Adrenal gland (tissue), 9 donors: ENCODE measurements at regions not wholly inside any gene's neighbourhood (a gene's known extent, or its start where the extent isn't known, plus 50 kb on each side); places are given as distances from the start of the nearest gene placed in this dataset.

Experiments
- DNase-seq, 7 donors: peaks; one replicate each; pipeline ENCODE4 v3.0.0-alpha.2; 2019 to 2020
- H3K27ac ChIP-seq, 5 donors: fragments of 200-600 bp; sonication (generic) in 4 of 5; 1 replicate in 3 of 5; 2 replicates in 2 of 5; pipeline versions ENCODE4 v1.5.1 to v1.8.0; 2016 to 2020; ENCODE audit warnings: mild to moderate bottlenecking in 1 of 5
- H3K27me3 ChIP-seq: fragments of 200-600 bp; 2 replicates; pipeline ENCODE4 v1.8.0; 2021
- H3K36me3 ChIP-seq, 2 donors: fragments of 200-600 bp; replicated peaks in 1 of 2; 1 replicate in 1 of 2; 2 replicates in 1 of 2; pipeline versions ENCODE4 v1.5.1 to v1.8.0; 2018 to 2022
- H3K4me1 ChIP-seq, 2 donors: fragments of 200-600 bp; replicated peaks in 1 of 2; 1 replicate in 1 of 2; 2 replicates in 1 of 2; pipeline versions ENCODE4 v1.5.1 to v1.8.0; 2018 to 2021
- H3K4me3 ChIP-seq, 4 donors: fragments of 200-600 bp; sonication (generic) in 3 of 4; one replicate each; pipeline ENCODE4 v1.5.1; 2016 to 2018
- H3K9me3 ChIP-seq, 3 donors: fragments of 200-600 bp; sonication (generic) in 1 of 3; replicated peaks in 1 of 3; 1 replicate in 2 of 3; 2 replicates in 1 of 3; pipeline versions ENCODE4 v1.5.1 to v1.8.0; 2016 to 2021
- POLR2A ChIP-seq, 2 donors: fragments of 450-650 bp; IDR thresholded peaks; one replicate each; pipeline ENCODE4 v1.6.1; 2017; ENCODE audit warnings: antibody characterized with exemption in 2 of 2, mild to moderate bottlenecking in 2 of 2, moderate library complexity in 1 of 2
- WGBS, 4 donors: extraction: QIAGEN DNeasy Blood & Tissue Kit in 2 of 4; methylation state at CpG; one replicate each; pipeline versions ENCODE4 v1.1.5 to v1.1.7; 2013 to 2017; 5-methylcytosine and 5-hydroxymethylcytosine counted together
- intact Hi-C, 2 donors: fragments of 100-400 bp; cut with DNase I; formaldehyde crosslinking; loops; one replicate each; pipeline versions ENCODE4 v1.14.1 to v1.15.0; 2022 to 2023
- TF ChIP-seq, protein P1 (sequence below), 6 experiments: fragments of 450-650 bp in 4 of 6; fragments of 200-600 bp in 2 of 6; sonication (generic) in 1 of 6; IDR thresholded peaks; 1 replicate in 5 of 6; 2 replicates in 1 of 6; pipeline versions ENCODE4 v1.5.1 to v1.8.0; 2016 to 2021; ENCODE audit warnings: antibody characterized with exemption in 6 of 6, mild to moderate bottlenecking in 2 of 6, moderate library complexity in 1 of 6
- donor health status: healthy with polysubstance abuse.
- donor health status: Bipolar disorder and iron deficiency.
- donor health status: DM: yes; HTN: yes; CAD: no.
- donor health status: DM: no; HTN: no; CAD: no.
- donor health status: DM: no; HTN: no; CAD: no.

DNA sequence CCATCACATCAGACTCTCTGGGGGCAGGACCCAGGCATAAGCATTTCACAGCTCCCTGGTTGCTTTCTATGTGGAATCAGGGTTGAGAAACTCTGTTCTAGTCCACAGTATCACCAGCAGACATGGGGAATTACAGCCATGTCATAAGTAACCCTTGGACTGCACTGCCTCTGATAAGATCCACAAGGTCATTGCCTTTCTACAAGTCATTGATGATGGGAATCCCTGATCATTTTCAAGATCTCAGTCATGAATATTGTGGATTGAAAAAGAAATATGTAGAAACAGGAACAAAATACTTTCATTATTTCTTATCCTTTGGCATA lies 304.1 kb downstream of the KLF6 start:
- H3K27ac ChIP-seq, result no peak overlapping the region
- no peaks in the 10 kb centered on the region for H3K9me3 ChIP-seq
- H3K27me3 ChIP-seq, result no peaks in the 10 kb centered on the region
- H3K4me3 ChIP-seq, result no peak overlapping the region
- no peak for DNase-seq
- TF ChIP-seq, protein P1, sequence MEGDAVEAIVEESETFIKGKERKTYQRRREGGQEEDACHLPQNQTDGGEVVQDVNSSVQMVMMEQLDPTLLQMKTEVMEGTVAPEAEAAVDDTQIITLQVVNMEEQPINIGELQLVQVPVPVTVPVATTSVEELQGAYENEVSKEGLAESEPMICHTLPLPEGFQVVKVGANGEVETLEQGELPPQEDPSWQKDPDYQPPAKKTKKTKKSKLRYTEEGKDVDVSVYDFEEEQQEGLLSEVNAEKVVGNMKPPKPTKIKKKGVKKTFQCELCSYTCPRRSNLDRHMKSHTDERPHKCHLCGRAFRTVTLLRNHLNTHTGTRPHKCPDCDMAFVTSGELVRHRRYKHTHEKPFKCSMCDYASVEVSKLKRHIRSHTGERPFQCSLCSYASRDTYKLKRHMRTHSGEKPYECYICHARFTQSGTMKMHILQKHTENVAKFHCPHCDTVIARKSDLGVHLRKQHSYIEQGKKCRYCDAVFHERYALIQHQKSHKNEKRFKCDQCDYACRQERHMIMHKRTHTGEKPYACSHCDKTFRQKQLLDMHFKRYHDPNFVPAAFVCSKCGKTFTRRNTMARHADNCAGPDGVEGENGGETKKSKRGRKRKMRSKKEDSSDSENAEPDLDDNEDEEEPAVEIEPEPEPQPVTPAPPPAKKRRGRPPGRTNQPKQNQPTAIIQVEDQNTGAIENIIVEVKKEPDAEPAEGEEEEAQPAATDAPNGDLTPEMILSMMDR (IDR thresholded peaks at IDR 0.05), result no peak
- no peak for TF ChIP-seq POLR2A (IDR thresholded peaks at IDR 0.05)
- H3K4me1 ChIP-seq, result peaks cover 0 to 5% of the 10 kb centered on the region in 2 donors
- no peaks in the 10 kb centered on the region for H3K36me3 ChIP-seq
- intact Hi-C loops, result no loop called here

DNA sequence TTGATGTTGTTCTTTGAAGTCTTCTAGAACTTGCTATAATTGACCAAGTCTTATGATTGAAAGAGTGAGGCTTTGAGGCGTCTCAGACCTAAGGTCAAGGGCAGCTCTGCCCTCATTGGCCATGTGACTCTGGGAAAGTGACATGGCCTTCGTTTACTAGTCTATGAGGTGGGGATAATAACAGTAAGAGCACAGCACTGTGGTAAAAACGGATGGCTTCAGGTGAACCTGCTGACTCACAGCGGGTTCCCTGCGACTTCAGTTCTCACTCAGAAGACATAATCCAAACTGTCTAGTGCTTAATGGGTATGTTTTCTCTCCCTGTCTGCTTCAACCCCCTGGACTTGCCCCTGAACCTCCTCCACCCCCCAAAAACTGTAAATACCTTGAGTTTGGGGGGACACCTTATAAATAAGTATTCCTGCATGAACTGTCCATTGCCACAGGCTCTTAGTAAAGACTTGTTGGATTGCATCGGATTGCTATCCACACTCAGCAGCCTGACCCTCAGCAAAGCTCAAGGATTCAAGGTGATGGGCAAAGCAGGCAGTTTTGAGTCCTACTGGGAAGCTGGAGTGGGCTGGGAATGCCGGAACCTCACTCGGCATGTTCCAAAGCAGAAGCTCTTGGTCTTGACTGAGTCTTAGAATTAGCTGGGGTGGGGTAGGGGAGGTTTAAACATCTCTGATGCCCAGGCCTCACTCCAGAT lies 304.6 kb downstream of the KLF6 start:
- H3K27me3 ChIP-seq, result no peaks in the 10 kb centered on the region
- WGBS, 4 donors, result 83 to 88% (median 86%) methylated on average over 8 of the region's 8 CpGs
- no peaks in the 10 kb centered on the region for H3K36me3 ChIP-seq
- no peak overlapping the region for H3K4me3 ChIP-seq
- no peaks in the 10 kb centered on the region for H3K9me3 ChIP-seq
- TF ChIP-seq, protein P1 (IDR thresholded peaks at IDR 0.05), result no peak
- TF ChIP-seq POLR2A (IDR thresholded peaks at IDR 0.05), result no peak
- H3K4me1 ChIP-seq, result peaks cover 0 to 5% of the 10 kb centered on the region in 2 donors
- DNase-seq, result no peak
- intact Hi-C loops, result no loop called here
- no peak overlapping the region for H3K27ac ChIP-seq

DNA sequence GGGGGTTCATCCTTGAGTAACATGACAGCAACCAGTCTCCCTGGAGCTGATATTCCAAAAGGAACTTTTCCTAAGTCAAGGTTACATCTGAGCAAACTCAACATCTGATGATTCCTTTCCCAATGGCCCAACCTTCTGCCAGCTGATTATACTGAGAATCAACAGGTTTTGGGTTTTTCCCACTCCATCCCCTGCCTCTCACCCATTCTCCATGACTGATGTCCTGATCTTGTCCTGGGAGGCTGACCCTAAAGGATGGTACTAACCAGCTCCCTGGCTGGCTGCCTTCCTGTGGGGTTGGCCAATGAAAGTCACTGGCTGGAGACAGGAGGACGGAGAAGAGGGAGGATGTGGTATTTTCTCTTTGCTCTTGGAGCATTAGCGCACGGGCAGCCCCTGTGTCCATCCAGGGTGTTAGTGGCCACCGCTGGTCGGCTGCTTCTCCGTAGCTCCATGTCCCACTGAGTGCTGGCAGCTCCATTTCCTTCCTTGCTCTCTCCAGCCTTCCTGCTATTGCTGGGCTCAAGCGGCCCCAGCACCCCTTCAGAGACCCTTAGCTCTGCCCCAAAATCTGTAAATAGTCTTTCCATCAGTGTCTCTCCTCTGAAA lies 306.2 kb upstream of the PITRM1 start:
- no peaks in the 10 kb centered on the region for H3K36me3 ChIP-seq
- 94 to 96% (median 95%) methylated on average over 7 of the region's 7 CpGs for WGBS, 4 donors
- intact Hi-C loops, result no loop called here
- no peaks in the 10 kb centered on the region for H3K27me3 ChIP-seq
- H3K4me3 ChIP-seq, result no peak overlapping the region
- H3K4me1 ChIP-seq, result peaks cover 0 to 5% of the 10 kb centered on the region in 2 donors
- H3K9me3 ChIP-seq, result no peaks in the 10 kb centered on the region
- no peak overlapping the region for H3K27ac ChIP-seq
- TF ChIP-seq POLR2A (IDR thresholded peaks at IDR 0.05), result no peak
- TF ChIP-seq, protein P1 (IDR thresholded peaks at IDR 0.05), result no peak
- no peak for DNase-seq

DNA sequence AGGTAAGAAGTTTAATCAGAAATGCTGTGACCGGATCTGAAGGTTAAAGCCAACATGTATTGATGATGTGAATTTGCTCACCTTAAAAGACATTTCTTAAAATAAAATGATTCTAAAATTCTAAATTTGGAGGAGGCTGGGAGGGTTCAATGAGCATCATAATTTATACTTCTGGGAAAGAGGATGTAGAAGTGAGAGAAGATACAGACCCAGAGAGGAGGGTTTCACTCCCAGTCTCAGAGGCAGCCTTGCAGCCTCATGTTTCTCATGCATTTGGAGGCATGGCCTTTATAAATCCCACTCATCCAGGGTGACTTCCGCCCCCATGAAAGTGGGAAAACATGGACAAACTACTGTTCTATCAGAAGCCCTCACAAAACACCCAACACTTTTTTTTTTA lies 305.6 kb upstream of the PITRM1 start:
- H3K4me3 ChIP-seq, result no peak overlapping the region
- peaks cover 0 to 5% of the 10 kb centered on the region in 2 donors for H3K4me1 ChIP-seq
- TF ChIP-seq POLR2A (IDR thresholded peaks at IDR 0.05), result no peak
- TF ChIP-seq, protein P1 (IDR thresholded peaks at IDR 0.05), result no peak
- no peak overlapping the region for H3K27ac ChIP-seq
- no peaks in the 10 kb centered on the region for H3K27me3 ChIP-seq
- no peaks in the 10 kb centered on the region for H3K9me3 ChIP-seq
- WGBS, 4 donors, result 88 to 97% (median 91%) methylated on average over 2 of the region's 2 CpGs
- DNase-seq, result no peak
- no peaks in the 10 kb centered on the region for H3K36me3 ChIP-seq
- intact Hi-C loops, result no loop called here
